Stimulated activated CD4-positive, alpha-beta T cell treated with anti-CD3 and anti-CD28 coated beads, Interleukin-15, amount 100 ng/mL, for 24 hours (primary cell): ENCODE measurements at regions not wholly inside any gene's neighbourhood (a gene's known extent, or its start where the extent isn't known, plus 50 kb on each side); places are given as distances from the start of the nearest gene placed in this dataset.
"Not testable (repeated sequence)": the region's sequence is repeated elsewhere in the genome, so short reads cannot be mapped to it uniquely, and the experiment has no call there.

ENCODE experiments used
- DNase-seq: peaks from one replicate; pipeline ENCODE4 v3.0.0-alpha.2; 2020

DNA sequence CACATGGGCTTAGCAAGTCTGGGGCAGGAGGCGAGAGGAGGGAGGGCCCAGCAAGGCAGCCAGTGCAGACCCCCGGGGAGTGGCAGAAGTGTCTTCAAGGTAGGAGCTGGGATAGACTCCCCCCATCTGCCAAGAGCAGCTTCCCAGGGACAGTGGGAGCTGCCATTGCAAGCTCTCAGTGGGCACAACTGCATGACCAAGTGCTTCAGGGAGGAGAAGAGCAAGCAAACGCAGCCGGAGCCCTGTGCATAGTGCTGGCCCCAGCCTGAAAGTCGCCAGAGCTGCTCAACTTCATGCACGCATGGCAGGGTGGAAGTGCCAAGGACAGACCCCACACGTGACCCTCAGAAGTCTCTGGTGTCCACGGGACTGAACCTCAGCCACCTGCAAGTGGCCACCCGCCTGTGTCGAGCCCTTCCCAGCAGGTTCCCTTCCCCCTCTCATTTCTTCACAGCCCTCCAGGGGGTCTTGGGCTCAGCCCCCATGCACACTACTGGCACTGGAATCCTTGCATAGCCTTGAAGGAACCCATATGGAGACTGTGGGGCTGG, 89.4 kb downstream of the PLXNA1 start:
- no peak for DNase-seq

DNA sequence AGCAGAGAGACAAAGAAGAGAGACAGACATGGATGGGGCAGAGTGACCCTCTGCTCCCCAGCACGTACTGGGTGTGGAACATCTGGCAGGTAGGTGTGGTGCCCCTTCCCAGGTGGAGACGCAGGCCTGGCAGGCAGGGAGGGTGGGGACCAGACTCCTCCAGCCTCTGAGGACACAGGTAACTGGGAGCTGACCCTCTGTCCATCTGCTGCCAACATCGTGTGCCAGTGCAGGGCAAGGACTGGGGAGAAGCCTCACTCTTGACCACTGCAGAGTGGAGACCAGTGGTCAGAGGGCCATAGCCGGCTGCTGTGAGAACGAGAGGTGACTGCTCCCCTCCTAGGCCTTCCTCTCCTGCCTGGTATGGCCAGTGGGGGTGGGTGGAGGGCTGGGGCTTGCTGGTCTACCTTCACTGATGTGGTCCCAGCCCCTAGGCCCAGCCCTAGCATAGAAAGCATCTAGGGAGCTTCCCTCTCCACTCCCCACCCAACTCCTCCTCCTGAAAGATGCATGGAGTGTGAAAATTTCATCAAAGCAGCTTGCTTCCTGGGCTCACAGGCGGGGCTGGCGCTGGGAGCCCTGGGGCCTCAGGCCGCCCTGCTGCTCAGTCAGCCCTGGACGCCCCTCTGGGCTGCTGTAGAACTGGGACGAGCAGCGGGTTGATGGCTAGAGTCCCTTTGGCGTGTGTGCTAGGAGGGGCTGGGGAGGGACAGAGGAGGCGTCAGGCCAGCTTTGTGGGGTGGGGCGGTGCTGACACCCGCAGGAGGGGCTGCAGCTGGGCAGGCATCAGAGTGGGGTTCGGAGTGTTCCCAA, 90.3 kb downstream of the PLXNA1 start:
- no peak for DNase-seq

DNA sequence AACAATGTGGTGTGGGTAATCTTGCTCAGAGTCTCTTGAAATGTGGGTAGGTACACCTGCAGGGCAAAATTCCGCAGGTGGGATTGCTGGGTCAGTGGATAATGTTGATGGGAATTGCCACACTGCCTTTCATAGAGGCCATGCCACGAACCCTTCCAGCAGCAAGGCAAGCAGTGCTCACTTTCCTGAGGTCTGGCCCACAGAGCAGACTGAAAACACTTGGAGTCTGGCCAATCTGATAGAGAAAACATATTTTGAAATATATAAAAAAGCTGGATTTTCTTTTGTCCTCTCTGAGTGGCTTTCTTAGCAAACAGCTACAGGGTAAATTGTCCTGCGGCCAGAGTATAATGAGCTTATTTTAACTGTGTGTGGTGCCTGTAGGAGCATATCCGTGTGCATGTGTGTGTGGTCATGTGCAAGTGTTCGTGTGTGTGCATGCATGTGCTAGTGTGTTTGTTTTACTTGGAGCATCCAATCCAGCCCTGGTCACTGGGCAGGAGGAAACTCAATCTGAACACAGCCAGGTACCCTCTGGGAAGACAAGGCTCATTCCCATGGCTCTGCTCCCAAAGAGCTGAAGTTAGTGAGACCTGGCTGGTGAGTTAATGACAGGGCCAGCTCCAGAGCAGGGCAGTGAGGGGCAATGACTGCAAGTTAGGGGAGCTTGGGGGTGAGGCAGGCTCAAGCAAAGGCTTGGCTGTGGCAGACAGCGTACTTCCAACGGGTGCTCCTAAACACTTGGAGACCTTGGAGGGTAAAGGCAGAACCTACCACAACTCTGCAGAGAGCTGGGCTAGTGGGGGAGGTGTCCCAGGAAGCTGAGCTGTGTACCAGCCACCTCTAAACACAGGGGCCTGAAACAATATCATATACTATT, 91.3 kb downstream of the PLXNA1 start:
- no peak for DNase-seq

DNA sequence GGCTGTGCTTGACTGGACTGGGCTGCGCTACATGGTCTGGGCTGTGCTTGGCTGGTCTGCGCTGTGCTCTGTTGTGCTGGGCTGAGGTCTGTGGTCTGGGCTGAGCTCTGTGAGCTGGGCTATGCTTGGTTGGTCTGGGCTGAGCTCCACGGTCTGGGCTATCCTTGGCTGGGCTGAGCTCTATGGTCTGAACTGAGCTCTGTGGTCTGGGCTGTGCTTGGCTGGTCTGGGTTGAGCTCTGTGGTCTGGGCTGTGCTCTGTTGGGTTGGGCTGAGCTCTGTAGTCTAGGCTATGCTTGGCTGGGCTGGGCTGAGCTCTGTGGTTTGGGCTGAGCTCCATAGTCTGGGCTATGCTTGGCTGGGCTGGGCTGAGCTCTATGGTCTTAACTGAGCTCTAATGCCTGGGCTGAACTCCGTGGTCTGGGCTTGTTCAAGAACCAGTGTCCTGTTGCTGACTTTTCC, 92.0 kb downstream of the PLXNA1 start:
- DNase-seq: no peak

DNA sequence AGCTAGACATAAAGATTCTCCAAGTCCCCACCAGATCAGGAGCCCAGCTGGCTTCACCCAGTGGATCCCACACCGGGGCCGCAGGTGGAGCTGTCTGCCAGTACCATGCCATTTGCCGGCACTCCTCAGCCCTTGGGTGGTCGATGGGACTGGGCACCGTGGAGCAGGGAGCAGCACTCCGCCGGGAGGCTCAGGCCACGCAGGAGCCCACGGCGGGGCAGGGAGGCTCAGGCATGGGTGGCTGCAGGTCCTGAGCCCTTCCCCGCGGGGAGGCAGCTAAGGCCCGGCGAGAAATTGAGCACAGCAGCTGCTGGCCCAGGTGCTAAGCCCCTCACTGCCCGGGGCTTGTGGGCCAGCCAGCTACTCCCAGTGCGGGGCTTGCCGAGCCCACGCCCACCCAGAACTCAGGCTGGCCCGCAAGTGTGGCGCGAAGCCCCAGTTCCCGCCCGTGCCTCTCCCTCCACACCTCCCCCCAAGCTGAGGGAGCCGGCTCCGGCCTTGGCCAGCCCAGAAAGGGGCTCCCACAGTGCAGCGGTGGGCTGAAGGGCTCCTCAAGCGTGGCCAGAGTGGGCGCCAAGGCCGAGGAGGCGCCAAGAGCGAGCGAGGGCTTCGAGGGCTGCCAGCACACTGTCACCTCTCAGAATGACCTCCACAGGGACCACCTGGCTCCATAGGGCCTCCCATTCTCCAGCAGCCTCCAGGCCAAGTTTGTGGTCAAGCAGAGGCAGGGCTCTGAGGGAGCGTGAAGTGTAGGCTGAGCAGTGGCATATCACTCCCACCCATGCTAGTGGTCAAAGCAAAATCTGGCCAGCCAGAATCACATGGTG, 93.5 kb downstream of the PLXNA1 start:
- not testable (repeated sequence) for DNase-seq

DNA sequence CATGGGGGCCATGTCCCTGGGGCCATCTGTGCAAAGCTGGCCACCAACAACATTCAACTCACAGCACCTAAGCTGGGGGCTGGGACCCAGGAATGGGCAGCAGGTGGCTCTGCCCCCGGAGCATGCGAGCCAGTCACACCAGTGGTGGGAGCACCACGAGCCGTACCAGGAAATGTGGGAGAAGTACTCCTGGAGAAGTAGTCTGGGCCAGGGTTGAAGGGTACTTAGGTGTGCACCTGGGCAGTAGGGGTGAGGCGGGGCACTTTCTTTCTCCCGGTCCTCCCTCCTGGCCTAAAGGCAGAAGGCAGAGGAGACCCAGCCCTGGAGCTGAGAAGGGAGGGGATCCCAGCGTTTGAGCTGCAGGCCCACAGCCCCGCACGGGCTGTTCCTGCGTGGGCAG, 94.2 kb downstream of the PLXNA1 start:
- DNase-seq: no peak

DNA sequence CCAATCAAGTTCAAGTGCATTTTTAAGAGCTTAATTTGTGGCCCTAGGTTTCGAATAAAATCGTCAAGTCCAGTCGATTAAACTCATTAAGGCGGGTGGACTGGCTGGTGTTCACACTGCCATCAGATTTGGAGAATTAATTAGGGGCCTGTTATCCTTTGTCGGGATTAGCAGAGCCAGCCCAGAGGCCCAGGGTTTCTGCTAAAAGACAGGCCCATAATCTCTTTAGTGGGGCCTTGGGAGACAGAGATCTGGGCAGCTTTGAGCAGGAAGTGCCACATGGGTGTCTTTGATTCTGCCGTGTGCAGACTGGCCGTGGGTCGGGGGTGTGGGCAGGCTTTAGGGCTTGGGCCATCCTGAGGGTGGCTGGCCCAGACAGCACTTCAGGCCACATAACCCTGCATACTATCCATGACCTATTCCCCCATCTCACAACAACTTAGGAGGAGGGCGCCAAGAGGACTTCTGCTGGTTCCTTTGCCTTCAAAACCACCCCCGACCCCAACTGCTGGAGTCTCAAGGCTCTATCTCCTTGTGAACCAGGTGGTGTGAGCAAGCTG, 94.7 kb downstream of the PLXNA1 start:
- DNase-seq: no peak

DNA sequence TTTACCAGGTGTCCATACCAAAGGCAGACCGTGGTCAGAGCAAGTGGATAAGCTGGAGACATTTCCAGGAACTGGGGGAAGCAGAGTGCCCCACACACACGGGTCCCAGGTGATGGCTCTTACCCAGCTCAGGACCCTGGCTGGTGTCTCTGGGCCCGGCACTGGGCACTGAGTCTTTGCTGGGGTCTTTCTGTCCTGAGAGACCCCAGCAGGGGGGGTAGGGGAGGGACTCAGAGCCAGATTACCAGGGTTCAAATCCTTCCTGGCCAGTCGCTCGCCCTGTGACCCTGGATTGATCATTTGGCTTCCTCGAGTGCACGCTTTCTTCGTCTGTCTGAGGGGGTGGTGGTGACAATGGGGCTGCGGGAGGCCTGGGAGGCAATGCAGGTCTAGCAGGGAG, 95.7 kb downstream of the PLXNA1 start:
- no peak for DNase-seq

DNA sequence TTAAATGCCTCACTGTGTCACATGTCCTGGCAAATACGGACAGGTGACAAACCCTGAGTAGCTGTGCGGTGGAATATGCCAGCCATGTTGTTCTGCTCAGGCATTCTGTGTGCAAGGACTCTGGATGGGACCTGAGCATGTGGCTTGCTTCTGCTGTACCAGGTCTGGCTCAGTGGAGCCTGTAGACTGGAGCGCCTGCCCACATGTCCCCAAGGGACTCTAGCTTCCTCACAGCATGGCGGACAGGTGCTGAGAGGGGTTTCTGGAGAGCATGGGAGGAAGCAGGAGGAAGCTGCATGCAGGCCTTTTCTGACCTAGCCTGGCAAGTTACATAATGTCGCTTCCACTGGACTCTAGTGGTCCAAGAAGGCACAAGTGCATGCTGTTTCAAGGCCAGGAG, 96.3 kb downstream of the PLXNA1 start:
- no peak for DNase-seq

DNA sequence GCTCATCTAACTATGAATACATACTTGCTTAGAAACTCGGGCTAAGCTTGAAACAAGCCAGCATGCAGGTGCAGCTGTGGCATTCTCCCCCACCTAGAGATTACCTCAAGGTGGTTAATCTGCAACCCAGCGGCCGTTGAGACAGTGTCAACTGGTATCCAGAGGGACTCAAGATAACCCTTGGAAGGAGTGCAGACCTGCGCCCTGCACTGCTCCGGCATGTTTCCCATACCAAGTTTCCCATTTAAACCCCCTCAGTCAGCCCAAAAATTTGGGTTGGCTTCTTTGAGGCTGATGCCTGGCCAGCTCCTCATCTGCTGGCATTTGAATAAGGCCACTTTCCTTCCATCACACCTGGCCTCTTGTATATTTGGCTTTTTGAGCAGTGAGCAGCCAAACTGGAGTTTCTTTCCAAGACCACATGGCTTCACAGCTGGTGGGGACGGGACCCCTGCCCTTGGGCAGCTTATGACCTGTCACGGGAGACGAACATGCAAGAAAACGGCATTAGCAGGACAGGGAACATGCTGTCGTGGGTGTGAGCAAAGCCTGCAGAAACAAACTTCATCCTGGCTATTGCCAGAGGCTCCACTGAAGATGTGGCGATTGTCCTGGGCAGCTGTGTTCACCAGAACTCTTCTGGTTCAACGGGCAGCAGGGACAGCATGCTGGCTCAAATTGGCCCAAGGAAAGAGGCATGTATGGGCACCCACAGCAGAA, 98.2 kb downstream of the PLXNA1 start:
- no peak for DNase-seq

DNA sequence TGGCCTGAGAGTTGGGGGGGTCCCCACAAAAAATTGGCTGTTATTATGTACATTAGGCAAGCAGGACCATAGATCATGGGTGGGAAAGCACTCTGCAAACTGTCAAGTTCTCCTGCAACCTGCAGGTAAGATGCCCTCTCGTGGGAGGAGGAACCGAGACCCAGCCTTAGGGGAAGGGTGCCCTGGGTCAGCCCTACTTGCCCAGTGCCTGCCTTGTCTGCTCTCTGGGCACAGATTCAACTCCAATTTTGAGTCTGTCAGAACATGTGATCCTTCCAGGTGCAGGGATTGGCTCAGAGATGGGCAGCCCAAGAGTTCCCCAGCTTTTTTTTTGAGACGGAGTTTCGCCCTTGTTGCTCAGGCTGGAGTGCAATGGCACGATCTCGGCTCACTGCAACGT, 99.2 kb downstream of the PLXNA1 start:
- DNase-seq: no peak

DNA sequence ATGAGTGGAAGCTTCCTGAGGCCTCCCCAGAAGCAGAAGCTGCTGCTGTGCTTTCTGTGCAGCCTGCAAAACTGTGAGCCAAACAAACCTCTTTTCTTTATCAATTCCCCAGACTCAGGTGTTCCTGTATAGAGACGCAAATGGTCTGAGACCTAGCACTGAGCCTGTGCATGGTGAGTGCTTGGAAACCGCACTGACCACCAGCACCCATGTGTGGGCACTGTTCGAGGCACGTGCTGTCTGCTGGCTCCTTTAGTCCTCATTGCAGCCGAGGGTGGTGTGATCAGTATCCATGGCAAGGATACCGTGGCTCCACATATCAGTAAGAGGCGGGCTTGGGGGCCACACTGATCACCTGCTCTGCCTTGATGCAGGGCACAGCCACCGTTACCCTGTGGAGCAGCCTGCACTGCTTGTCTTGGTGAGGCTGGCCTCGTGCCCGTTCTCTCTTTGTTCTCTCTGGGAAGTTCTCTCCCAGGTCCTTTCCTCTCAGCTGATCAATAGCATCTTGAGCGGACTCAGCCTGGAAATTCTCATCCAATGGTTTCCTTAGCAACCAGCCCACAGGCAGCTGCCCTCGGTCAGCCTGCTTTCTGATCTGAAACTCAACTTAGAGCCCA, 101.0 kb downstream of the PLXNA1 start:
- no peak for DNase-seq

DNA sequence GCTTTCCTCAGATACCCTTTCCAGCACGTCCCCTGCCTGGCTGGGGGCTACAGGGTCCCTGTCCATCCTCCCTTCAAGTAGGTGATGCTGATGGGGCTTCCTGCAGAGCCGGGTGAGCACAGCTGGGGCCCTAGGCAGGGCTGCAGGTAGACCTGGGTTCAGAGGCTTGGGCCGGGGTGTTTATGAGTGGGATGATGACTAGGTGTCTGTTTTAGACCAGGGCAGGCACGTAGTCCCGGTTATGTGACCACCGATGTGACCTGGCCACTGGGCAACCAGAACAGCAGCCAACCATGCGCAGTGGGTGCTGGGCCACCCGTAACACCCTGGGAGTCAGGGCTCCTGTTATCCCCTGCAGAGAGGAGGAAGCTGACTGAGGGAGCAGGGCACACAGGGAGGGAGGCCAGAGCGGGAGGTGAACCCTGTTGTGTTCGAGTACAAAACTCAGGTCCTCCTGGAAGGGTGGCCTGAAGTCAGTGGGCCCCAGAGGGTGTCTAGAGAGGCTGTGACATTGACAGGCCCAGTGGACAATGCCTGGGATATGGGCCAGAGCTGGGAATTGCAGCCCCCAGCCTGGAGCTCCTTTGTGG, 101.6 kb downstream of the PLXNA1 start:
- no peak for DNase-seq

DNA sequence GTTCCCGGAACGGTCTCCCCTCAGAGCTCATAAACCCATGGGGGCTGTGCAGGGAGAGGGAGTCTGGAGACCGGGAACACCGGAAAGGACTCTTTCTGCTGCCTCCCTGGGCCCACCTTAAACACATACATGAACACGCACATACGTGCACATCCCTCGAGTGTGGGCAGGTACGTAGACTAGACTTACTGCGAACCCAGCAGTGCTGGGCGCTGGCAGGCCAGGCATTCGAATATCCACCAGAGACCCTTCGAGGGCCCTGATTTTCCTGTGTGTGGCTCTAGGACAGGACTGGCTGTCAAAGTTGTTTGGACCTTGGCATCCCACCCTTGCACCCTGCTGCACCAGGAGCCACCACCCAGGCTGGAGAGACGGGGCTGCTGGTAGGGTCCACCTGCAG, 102.7 kb downstream of the PLXNA1 start:
- DNase-seq: no peak

DNA sequence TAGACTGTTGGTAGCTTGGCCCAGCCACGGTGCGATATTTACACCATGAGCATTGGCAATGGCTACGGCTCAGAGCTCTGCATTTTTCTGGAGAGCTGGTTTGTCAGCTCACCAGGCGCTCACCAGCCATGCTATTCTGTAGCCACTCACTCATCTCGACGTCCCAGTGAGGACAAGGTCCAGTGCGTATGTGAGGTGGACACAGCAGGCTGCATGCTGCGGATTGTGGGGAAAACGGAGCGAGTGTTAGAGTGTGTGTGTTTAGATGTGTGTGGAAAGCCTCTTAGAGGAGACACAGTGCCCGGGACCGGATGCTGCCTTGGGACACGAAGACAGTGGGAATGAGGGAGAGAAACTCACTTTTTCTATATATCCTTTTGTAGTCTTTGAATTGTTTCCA, 103.7 kb downstream of the PLXNA1 start:
- DNase-seq: not testable (repeated sequence)

DNA sequence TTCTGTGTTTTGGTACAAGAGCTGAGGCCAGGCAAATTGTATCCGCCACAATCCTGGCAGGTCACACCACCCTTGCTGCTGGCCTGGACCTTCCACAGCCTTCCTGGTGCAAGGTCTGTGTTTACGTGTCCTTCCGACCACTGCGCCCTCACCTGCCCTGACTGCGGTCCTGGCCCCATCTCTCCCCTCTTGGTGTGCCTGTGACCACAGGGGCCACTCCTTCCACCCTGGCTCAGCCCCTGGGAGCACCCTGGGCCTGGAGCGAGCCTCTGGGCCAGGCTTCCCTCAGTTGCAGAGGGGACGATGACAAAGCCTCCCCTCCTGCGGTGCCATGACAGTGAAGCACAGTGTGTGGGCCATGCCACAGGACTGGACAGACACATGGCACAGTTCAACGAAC, 104.5 kb downstream of the PLXNA1 start:
- DNase-seq: no peak

DNA sequence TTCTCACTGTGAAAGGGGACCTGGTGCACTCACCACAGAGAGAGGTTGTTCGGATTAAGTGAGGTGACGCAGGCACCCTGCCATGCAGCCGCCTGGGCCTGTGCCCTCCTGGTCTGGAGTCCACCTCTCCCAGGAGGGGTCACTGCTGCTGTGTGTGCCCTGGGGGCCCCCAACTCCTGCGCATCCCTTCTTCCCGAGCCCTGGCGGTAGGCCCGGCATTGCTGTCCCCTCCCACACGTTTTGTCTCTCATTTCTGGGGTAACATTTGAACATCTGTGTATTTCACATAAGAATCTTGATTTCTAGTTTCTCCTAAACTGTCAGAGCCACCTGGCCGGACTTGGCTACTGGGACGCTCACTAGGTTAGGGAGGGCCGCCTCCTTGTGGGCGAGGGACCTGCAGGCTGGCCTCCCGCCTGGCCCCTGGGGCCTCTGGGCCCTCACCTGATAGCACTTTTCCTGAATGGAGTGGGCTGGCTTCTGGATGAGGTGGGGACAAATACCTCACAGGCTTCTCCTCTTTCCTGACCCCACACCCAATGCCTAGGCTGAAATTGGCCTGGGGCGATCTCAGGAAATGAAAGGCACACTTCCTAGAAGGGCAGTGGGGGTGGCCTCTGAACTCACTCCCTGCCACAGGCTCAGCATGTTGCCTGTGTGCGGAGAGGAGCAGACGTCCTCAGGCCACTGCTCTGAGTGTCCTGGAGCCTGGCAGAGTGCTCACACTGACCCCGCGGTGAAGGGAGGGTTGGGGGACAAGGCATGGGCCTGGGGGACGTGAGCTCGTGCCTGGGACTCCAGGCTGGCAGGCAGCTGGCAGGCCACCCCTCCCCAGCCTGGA, 104.2 kb upstream of the PRR23E start:
- no peak for DNase-seq

DNA sequence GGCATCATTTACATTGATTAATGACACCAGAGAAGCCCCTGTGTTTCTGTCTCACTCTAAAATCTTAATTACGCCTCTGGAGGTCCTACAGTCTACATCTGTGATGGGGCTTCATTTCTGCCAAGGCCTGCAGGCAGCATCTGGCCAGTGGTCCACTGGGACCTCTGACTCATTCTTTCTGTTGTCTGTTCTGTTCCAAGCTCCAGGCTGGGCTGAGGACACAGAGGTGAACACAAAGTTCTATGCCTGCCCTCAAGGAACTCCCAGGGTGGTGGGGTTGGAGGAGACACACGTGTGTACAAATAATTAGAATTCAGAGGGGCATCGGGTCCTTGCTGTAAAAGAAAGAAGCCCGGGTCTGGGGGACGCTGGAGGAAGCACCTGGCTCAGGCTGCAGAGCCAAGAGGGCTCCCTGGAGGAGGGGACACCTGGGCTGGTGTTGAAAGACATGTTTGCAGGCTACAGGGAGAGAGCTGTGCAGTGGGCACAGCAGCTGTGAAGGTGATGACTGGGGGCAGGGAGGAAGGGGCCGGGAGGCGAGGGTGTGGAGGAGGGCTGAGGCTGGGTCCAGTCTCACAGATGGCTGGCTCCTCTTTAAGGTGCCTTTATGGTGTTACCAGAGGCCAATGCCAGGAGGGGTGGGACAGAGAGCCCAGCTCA, 103.3 kb upstream of the PRR23E start:
- no peak for DNase-seq
